ENCODE measurements at regions not wholly inside any gene's neighbourhood (a gene's known extent, or its start where the extent isn't known, plus 50 kb on each side); places are given as distances from the start of the nearest gene placed in this dataset.

GRCh38 chr7:140237390-140237789, 60.6 kb upstream of the KDM7A start:
- H3K79me1 ChIP-seq (ENCODE audit: insufficient read depth, low read depth, low read length, poor library complexity, severe bottlenecking): no peaks in the 10 kb centered on the region
- peaks cover 9% of the 10 kb centered on the region for H3K27me3 Mint-ChIP-seq (ENCODE audit: low read depth)
- H2BK120ac ChIP-seq (ENCODE audit: low read depth, low read length, poor library complexity, severe bottlenecking): no peak overlapping the region
- no CpG with 5 or more reads among the region's 4 CpGs for WGBS (ENCODE audit: extremely low coverage, insufficient read length, low lambda C conversion rate)
- H3K9me3 ChIP-seq (ENCODE audit: control insufficient read depth, low read depth, low read length): no peaks in the 10 kb centered on the region
- H3K23me2 ChIP-seq (ENCODE audit: insufficient read length, low read depth, low read length, poor library complexity, severe bottlenecking): no peaks in the 10 kb centered on the region
- no peak overlapping the region for H2BK15ac ChIP-seq (ENCODE audit: low read depth, low read length)
- no peak overlapping the region for H3K9ac ChIP-seq (ENCODE audit: extremely low read depth, insufficient read length, low read length)
- no peak overlapping the region for H3K4me3 Mint-ChIP-seq
- no peak overlapping the region for H2BK20ac ChIP-seq (ENCODE audit: low read depth, low read length, poor library complexity, severe bottlenecking)
- H2AFZ ChIP-seq (ENCODE audit: low read length): no peak overlapping the region
- H4K91ac ChIP-seq (ENCODE audit: insufficient read length, low read depth, low read length): no peak overlapping the region
- no peak overlapping the region for H3K27ac ChIP-seq (ENCODE audit: insufficient read length, low read depth, low read length)
- no peaks in the 10 kb centered on the region for H3K36me3 Mint-ChIP-seq (ENCODE audit: insufficient read depth in 1 of 3, low read depth in 3 of 3)
- H3K18ac ChIP-seq (ENCODE audit: insufficient read length, low read depth, low read length): no peak overlapping the region
- no peak overlapping the region for H3K56ac ChIP-seq (ENCODE audit: insufficient read length, low read depth, low read length)
- no peak overlapping the region for H3K27ac Mint-ChIP-seq
- H4K5ac ChIP-seq (ENCODE audit: insufficient read length, low read depth, low read length): no peak overlapping the region
- no peak for DNase-seq
- H4K8ac ChIP-seq (replicated peaks; ENCODE audit: insufficient read length, low read depth, low read length): no peak overlapping the region
- H3K4me1 ChIP-seq (ENCODE audit: insufficient read depth, low read length): no peaks in the 10 kb centered on the region
- no peak overlapping the region for H3K14ac ChIP-seq (ENCODE audit: insufficient read depth, low read length)
- no peaks in the 10 kb centered on the region for H3K9me3 Mint-ChIP-seq
- TF ChIP-seq CTCF (conservative IDR thresholded peaks at IDR 0.05): no peak
- H3K79me2 ChIP-seq (ENCODE audit: insufficient read depth, low read length): no peaks in the 10 kb centered on the region
- no peak overlapping the region for H3T11ph ChIP-seq (ENCODE audit: low read length)
- H2BK5ac ChIP-seq (ENCODE audit: insufficient read length, low read length): no peak overlapping the region
- no peaks in the 10 kb centered on the region for H4K20me1 ChIP-seq (ENCODE audit: control insufficient read depth, insufficient read depth, insufficient read length)
- H3K23ac ChIP-seq (ENCODE audit: insufficient read length, low read depth, low read length): no peak overlapping the region
- no peak overlapping the region for H2BK12ac ChIP-seq (ENCODE audit: insufficient read length, low read depth, low read length)
- H2AK5ac ChIP-seq (ENCODE audit: insufficient read length, low read length): no peak overlapping the region
- no peak overlapping the region for H3K4me2 ChIP-seq (ENCODE audit: insufficient read depth, insufficient read length, low read length)
- H3K27me3 ChIP-seq (ENCODE audit: insufficient read depth, low read length): no peaks in the 10 kb centered on the region
- H3K4ac ChIP-seq (ENCODE audit: low read depth, low read length): no peak overlapping the region
- peaks cover 3 to 8% of the 10 kb centered on the region in 2 experiments; a peak in 1 of 4 replicates for H3K4me1 Mint-ChIP-seq

All from H9 (cell line).